GM12878 (cell line): ENCODE measurements at regions not wholly inside any gene's neighbourhood (a gene's known extent, or its start where the extent isn't known, plus 50 kb on each side); places are given as distances from the start of the nearest gene placed in this dataset.

Source experiments
- ATAC-seq: fragments of 200-7000 bp; cut with Tn5 transposase; 3 replicates; pipeline ENCODE4 v1.9.1; 2020; ENCODE audit warnings: mild to moderate bottlenecking, moderate library complexity
- BruUV-seq: library from RNA; stranded (reverse); fragments of 400-500 nt; replicated peaks from 2 replicates; lab custom pipeline; 2021; lab: Mats Ljungman, UMichigan
- CTCF ChIA-PET: fragments of 300-600 bp; sonication (Branson Sonifier 250); formaldehyde crosslinking; extraction: SDS; loops from one replicate; lab custom pipeline; 2021; ENCODE audit warnings: inconsistent platforms; lab: Yijun Ruan, JAX
- POLR2A ChIA-PET: fragments of 350-600 bp; formaldehyde crosslinking; extraction: SDS; loops from one replicate; lab custom pipeline; 2021; ENCODE audit warnings: inconsistent platforms; lab: Charles Lee
- RAD21 ChIA-PET: fragments of 300-600 bp; sonication (Branson Sonifier 250); formaldehyde crosslinking; loops from one replicate; lab custom pipeline; 2023; ENCODE audit warnings: antibody characterized with exemption; ENCODE audit not compliant: unreplicated experiment; lab: Charles Lee
- SMC1A ChIA-PET: fragments of 300-600 bp; sonication (Branson Sonifier 250); formaldehyde crosslinking; loops from one replicate; lab custom pipeline; 2023; ENCODE audit not compliant: unreplicated experiment, uncharacterized antibody; lab: Charles Lee
- DNase-seq: peaks from one replicate; pipeline ENCODE4 v3.0.0-alpha.2; 2011; ENCODE audit warnings: low read depth, low spot score
- FAIRE-seq: peaks from 3 replicates; lab custom pipeline; 2011; peaks lifted over from hg19 to GRCh38; lab: Jason Lieb, UNC
- H2AFZ ChIP-seq: 2 replicates; pipeline ENCODE4 v1.6.0; 2011; ENCODE audit warnings: low read depth, low read length, control low read depth; ENCODE audit not compliant: control insufficient read depth
- H3K27ac ChIP-seq: 2 replicates; pipeline ENCODE4 v1.5.1; 2011; ENCODE audit warnings: control low read depth; ENCODE audit not compliant: control insufficient read depth, insufficient read depth
- H3K27me3 ChIP-seq, 2 experiments: replicated peaks in 1 of 2; 2 replicates each; pipeline versions ENCODE4 v1.6.0 to v1.6.1; 2011; ENCODE audit warnings: low read length in 1 of 2; ENCODE audit not compliant: control insufficient read depth in 2 of 2, insufficient read depth in 2 of 2
- H3K36me3 ChIP-seq, 2 experiments: 2 replicates each; pipeline ENCODE4 v1.5.1; 2011; ENCODE audit warnings: low read length in 1 of 2; ENCODE audit not compliant: control insufficient read depth in 2 of 2, insufficient read depth in 2 of 2
- H3K4me1 ChIP-seq: 2 replicates; pipeline ENCODE4 v1.6.1; 2011; ENCODE audit warnings: mild to moderate bottlenecking, low read length, moderate library complexity, mixed read lengths; ENCODE audit not compliant: control insufficient read depth, insufficient read depth
- H3K4me2 ChIP-seq: 2 replicates; pipeline ENCODE4 v1.6.0; 2011; ENCODE audit warnings: control low read depth; ENCODE audit not compliant: control insufficient read depth, insufficient read depth
- H3K4me3 ChIP-seq: fragments of 200-600 bp; sonication (generic); 2 replicates; pipeline ENCODE4 v1.5.1; 2016
- H3K79me2 ChIP-seq: 2 replicates; pipeline ENCODE4 v1.6.0; 2011; ENCODE audit warnings: low read length; ENCODE audit not compliant: control insufficient read depth, insufficient read depth
- H3K9ac ChIP-seq: 2 replicates; pipeline ENCODE4 v1.8.0; 2011; ENCODE audit warnings: low read length, control low read depth, mixed read lengths; ENCODE audit not compliant: control insufficient read depth, insufficient read depth
- H3K9me3 ChIP-seq: replicated peaks from 3 replicates; pipeline ENCODE4 v1.5.1; 2011; ENCODE audit warnings: mild to moderate bottlenecking, low read length; ENCODE audit not compliant: control insufficient read depth, insufficient read depth
- H4K20me1 ChIP-seq: 2 replicates; pipeline ENCODE4 v1.6.0; 2011; ENCODE audit not compliant: control insufficient read depth, insufficient read depth
- BHLHE40 ChIP-seq, 2 experiments: fragments of 450-650 bp in 1 of 2; IDR thresholded peaks; 2 replicates each; pipeline ENCODE4 v1.6.1; 2011 to 2017; ENCODE audit warnings: low read depth in 2 of 2, borderline replicate concordance in 1 of 2, improper control_type of control experiment in 1 of 2, low read length in 1 of 2, mild to moderate bottlenecking in 1 of 2
- BRCA1 ChIP-seq: IDR thresholded peaks from 2 replicates; pipeline ENCODE4 v1.6.1; 2011; ENCODE audit warnings: low read depth, low read length, improper control_type of control experiment
- CBX5 ChIP-seq: sonication (generic); IDR thresholded peaks from 2 replicates; pipeline ENCODE4 v1.6.1; 2016; ENCODE audit warnings: low read depth, moderate library complexity, mild to moderate bottlenecking, inconsistent platforms
- CUX1 ChIP-seq: IDR thresholded peaks from 2 replicates; pipeline ENCODE4 v1.6.1; 2012; ENCODE audit warnings: improper control_type of control experiment, low read depth, low read length; ENCODE audit not compliant: insufficient replicate concordance
- HCFC1 ChIP-seq: fragments of 150-350 bp; IDR thresholded peaks from 2 replicates; pipeline ENCODE4 v1.6.1; 2014; ENCODE audit warnings: low read length
- LARP7 ChIP-seq: fragments of 450-650 bp; IDR thresholded peaks from 2 replicates; pipeline ENCODE4 v1.6.1; 2017; ENCODE audit warnings: mild to moderate bottlenecking
- NR2C2 ChIP-seq: IDR thresholded peaks from 2 replicates; pipeline ENCODE4 v1.6.1; 2011; ENCODE audit warnings: borderline replicate concordance, low read depth; ENCODE audit not compliant: control insufficient read depth, insufficient read length
- PML ChIP-seq: IDR thresholded peaks from 2 replicates; pipeline ENCODE4 v1.6.1; 2012; ENCODE audit warnings: low read length, inconsistent platforms
- RBBP5 ChIP-seq: fragments of 200-600 bp; sonication (generic); conservative IDR thresholded peaks from 2 replicates; pipeline ENCODE4 v1.6.1; 2016
- RFX5 ChIP-seq: IDR thresholded peaks from 2 replicates; pipeline ENCODE4 v1.6.1; 2011; ENCODE audit warnings: low read depth, low read length, improper control_type of control experiment
- SPI1 ChIP-seq: IDR thresholded peaks from 2 replicates; pipeline ENCODE4 v1.6.1; 2011; ENCODE audit warnings: low read depth, mild to moderate bottlenecking, low read length, moderate library complexity, borderline replicate concordance; ENCODE audit not compliant: insufficient read depth
- SREBF1 ChIP-seq: IDR thresholded peaks from 2 replicates; pipeline ENCODE4 v1.6.1; 2012; ENCODE audit warnings: mild to moderate bottlenecking, low read length
- YBX1 ChIP-seq: fragments of 450-650 bp; IDR thresholded peaks from 2 replicates; pipeline ENCODE4 v1.6.1; 2016; ENCODE audit warnings: antibody characterized with exemption
- ZNF217 ChIP-seq: fragments of 450-650 bp; IDR thresholded peaks from 2 replicates; pipeline ENCODE4 v1.6.1; 2017; ENCODE audit warnings: antibody characterized with exemption, mild to moderate bottlenecking
- ZSCAN29 ChIP-seq: fragments of 450-650 bp; IDR thresholded peaks from 2 replicates; pipeline ENCODE4 v1.6.1; 2017; ENCODE audit warnings: mild to moderate bottlenecking, moderate library complexity
- WGBS: methylation state at CpG from one replicate; pipeline ENCODE4 v1.1.6; 2016; ENCODE audit warnings: low lambda C conversion rate; ENCODE audit not compliant: insufficient replicate concordance, insufficient coverage; ENCODE audit errors: missing lambda C conversion rate; 5-methylcytosine and 5-hydroxymethylcytosine counted together
- in situ Hi-C: fragments of 300-500 bp; cut with MboI; formaldehyde crosslinking; loops from 9 replicates; pipeline ENCODE4 v1.14.3; 2018; ENCODE audit warnings: mixed read lengths
- intact Hi-C: fragments of 100-400 bp; cut with micrococcal nuclease; formaldehyde crosslinking; loops from one replicate; pipeline ENCODE4 v1.14.2; 2022; ENCODE audit not compliant: unreplicated experiment

GRCh38 chr6:85344996-85345395, 104.9 kb upstream of the NT5E start:
- in situ Hi-C loops (no loop called here), intact Hi-C loops (no loop called here)
- no peaks in the 10 kb centered on the region for H4K20me1 ChIP-seq
- 0% methylated on average over 1 of the region's 1 CpG for WGBS
- H3K36me3 ChIP-seq, result no peaks in the 10 kb centered on the region
- ChIA-PET RAD21 (interaction anchor here (0.9 kb wide), 1 partner anchor 138 kb away, joined by 3 read pairs; no protein-coding TSS in a partner anchor), CTCF (interaction anchor here (2.7 kb wide), 1 partner anchor 138 kb away, joined by 13 read pairs; no protein-coding TSS in a partner anchor), POLR2A (interaction anchor here (0.6 kb wide), 1 partner anchor 178 kb away, joined by 3 read pairs; no protein-coding TSS in a partner anchor), SMC1A (interaction anchor here (1.1 kb wide), 1 partner anchor 10 kb away, joined by 3 read pairs; no protein-coding TSS in a partner anchor)
- no peaks in the 10 kb centered on the region for H3K9me3 ChIP-seq
- no peak overlapping the region for H3K27ac ChIP-seq
- ATAC-seq (no peak), FAIRE-seq (no peak), DNase-seq (no peak)
- no peak overlapping the region for H3K4me3 ChIP-seq
- no peak overlapping the region for H3K9ac ChIP-seq
- H3K4me2 ChIP-seq, result no peak overlapping the region
- no peaks in the 10 kb centered on the region for H3K79me2 ChIP-seq
- H2AFZ ChIP-seq, result no peak overlapping the region
- H3K4me1 ChIP-seq, result no peaks in the 10 kb centered on the region
- TF ChIP-seq SREBF1, result no peak
- TF ChIP-seq LARP7, result no peak
- TF ChIP-seq PML, result no peak
- no peak for TF ChIP-seq NR2C2
- no peak for TF ChIP-seq HCFC1
- no peak for TF ChIP-seq BRCA1
- TF ChIP-seq YBX1, result no peak
- no peak for TF ChIP-seq RFX5
- TF ChIP-seq RBBP5, result no peak
- no peak for TF ChIP-seq ZNF217
- BruUV-seq, result no TSS peak
- H3K27me3 ChIP-seq, result no peaks in the 10 kb centered on the region

GRCh38 chr6:85343428-85343827, 106.5 kb upstream of the NT5E start:
- no peaks in the 10 kb centered on the region for H3K36me3 ChIP-seq
- SMC1A ChIA-PET, result interaction anchor here (1.0 kb wide), 1 partner anchor 183 kb away, joined by 3 read pairs; no protein-coding TSS in a partner anchor
- no peak for TF ChIP-seq BHLHE40 (IDR thresholded peaks at IDR 0.05; ENCODE audit: borderline replicate concordance in 1 of 2, low read depth in 2 of 2, low read length in 1 of 2)
- no peak for TF ChIP-seq CUX1
- no peak for TF ChIP-seq CBX5
- TF ChIP-seq SPI1, result peak; percentile 8; the same call in 1 of the 2 replicates
- TF ChIP-seq ZSCAN29, result no peak
- TF ChIP-seq, all 136 proteins: peak for 1
- CTCF ChIA-PET, result interaction anchor here (1.7 to 2.1 kb wide), 2 partner anchors 9 to 11 kb away, joined by 4 to 7 read pairs; no protein-coding TSS in a partner anchor
- FAIRE-seq (no peak), DNase-seq (no peak), ATAC-seq (no peak)
- 0% methylated on average over 1 of the region's 1 CpG for WGBS
- no peaks in the 10 kb centered on the region for H4K20me1 ChIP-seq
- H3K79me2 ChIP-seq, result no peaks in the 10 kb centered on the region
- intact Hi-C loops (no loop called here), in situ Hi-C loops (no loop called here)
- H3K9me3 ChIP-seq, result no peaks in the 10 kb centered on the region
- H3K4me1 ChIP-seq, result no peaks in the 10 kb centered on the region
- no peak overlapping the region for H3K4me2 ChIP-seq
- RAD21 ChIA-PET, result interaction anchor here (0.5 kb wide), 1 partner anchor 34 kb away, joined by 3 read pairs; no protein-coding TSS in a partner anchor
- H3K9ac ChIP-seq, result no peak overlapping the region
- H3K4me3 ChIP-seq, result no peak overlapping the region
- H3K27me3 ChIP-seq, result no peaks in the 10 kb centered on the region
- H2AFZ ChIP-seq, result no peak overlapping the region
- POLR2A ChIA-PET, result no interaction called here
- BruUV-seq, result no TSS peak
- no peak overlapping the region for H3K27ac ChIP-seq
